ENCODE measurements at regions not wholly inside any gene's neighbourhood (a gene's known extent, or its start where the extent isn't known, plus 50 kb on each side); places are given as distances from the start of the nearest gene placed in this dataset.

DNA sequence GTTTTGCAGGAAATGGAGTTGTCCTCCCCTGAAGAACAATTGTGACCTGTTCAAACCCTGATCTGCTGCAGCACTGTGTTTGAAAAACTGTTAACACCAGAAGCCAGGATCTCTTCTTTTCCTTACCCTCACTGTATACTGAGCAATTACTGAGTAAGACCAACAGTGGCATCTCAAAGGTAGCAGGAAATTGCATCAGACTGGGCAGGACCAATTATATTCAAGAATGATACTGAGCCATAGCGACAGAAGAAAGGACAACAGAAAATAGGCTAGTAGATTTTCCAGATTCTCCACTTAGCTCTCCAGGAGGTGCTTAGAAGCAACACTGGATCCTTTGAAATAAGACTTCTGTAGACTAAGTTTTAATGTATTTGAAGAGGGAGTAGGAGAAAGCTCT lies 57.4 kb upstream of the INHBA start:
- H3K27ac ChIP-seq, result no peak overlapping the region

DNA sequence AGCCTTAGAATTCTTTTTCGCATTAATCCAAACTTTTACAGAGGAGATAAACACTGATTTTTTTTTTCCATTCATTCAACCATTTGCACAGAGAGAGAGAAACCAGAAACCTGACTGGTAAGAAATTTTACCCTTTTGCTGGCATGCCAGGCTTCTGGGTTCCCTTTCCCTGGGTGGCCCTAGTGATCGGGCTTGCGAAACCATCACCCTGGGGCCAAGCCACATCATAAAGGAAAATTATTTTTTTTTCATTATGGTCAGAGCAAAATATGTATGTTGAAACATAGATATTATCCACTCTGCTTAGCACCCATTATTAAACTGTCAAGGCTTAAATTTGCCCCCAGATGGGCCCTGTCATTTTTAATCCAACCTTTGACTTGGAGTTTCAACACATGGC lies 55.4 kb upstream of the INHBA start:
- Histone ChIP-seq H3K4me3 (no peak overlapping the region), H3K27ac (no peak overlapping the region)

More for the DNA sequence above, 57.4 kb upstream of the INHBA start:
- H3K4me3 ChIP-seq, result no peak overlapping the region

DNA sequence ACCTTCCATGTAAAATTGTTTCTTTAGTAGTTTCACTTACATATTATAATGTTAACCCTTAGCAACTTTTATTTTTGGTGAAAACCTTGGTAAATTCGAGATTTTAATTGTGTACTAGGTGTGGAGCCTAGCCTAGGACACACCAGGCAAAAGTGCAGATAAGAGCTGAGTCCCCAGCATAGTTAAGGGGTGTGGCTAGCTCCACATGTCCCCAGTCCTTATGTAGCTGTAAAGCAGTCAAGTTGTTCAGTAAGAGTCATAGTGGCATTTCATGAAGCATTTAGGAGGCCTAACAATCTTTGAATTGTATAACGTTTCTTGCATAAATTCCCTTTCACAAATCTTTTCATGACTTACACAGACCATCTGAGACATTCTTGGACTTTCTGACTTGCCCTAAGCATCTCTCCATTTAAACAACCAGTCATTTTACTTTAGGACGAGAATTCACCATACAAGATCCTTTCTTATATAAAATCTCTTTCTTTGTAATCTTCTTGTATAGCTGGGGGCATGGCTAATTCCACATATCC lies 53.8 kb upstream of the INHBA start:
- Histone ChIP-seq H3K27ac (no peak overlapping the region), H3K4me3 (no peak overlapping the region)

DNA sequence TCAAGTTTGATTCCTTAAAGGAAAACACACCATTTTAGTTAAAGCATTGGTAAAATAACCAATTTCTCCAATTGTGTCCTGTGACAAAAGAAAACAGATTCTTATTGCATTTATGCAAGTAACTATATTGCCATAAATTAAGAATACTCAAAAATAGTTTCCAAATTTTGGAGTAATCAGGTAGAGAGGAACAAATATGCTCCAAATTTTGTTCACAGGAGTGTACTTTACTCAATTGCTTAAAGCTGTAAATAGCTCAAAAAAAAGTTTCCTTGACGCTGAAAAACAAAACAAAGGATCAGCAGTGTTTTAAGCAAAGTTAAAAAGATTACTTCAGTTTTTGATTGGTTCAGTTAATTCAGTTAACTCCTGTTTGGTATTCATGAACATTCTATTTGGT lies 52.2 kb upstream of the INHBA start:
- no peak overlapping the region for H3K27ac ChIP-seq
- no peak overlapping the region for H3K4me3 ChIP-seq

DNA sequence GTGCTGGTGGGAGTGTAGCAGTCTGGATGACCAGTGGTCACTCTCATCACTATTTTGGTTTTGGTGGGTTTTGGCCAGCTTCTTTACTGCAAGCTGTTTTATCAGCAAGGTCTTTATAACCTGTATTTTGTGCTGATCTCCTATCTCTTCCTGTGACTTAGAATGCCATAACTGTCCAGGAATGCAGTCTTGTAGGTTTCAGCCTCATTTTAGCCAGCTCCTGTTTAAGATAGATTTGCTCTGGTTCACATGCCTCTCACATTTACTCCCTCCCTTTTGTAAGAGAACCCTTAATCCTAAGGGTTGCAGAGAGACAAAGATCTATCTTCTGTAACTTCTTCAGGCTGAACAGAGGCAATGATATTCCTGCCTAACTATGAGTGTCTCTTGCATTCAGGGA lies 51.2 kb upstream of the INHBA start:
- Histone ChIP-seq H3K27ac (no peak overlapping the region), H3K4me3 (no peak overlapping the region)
